Stimulated activated CD4-positive, alpha-beta T cell treated with anti-CD3 and anti-CD28 coated beads, Interleukin-1b, Interleukin-23, amount 100 ng/mL, for 1 hour (primary cell): ENCODE measurements at regions not wholly inside any gene's neighbourhood (a gene's known extent, or its start where the extent isn't known, plus 50 kb on each side); places are given as distances from the start of the nearest gene placed in this dataset.

Experiments
- DNase-seq, 2 donors: peaks; one replicate each; pipeline ENCODE4 v3.0.0-alpha.2; 2020; ENCODE audit warnings: low read depth in 2 of 2

- no peak for DNase-seq
These were observed 289.8 kb upstream of the RTL1 start for GRCh38 chr14:101193106-101193844.

DNA sequence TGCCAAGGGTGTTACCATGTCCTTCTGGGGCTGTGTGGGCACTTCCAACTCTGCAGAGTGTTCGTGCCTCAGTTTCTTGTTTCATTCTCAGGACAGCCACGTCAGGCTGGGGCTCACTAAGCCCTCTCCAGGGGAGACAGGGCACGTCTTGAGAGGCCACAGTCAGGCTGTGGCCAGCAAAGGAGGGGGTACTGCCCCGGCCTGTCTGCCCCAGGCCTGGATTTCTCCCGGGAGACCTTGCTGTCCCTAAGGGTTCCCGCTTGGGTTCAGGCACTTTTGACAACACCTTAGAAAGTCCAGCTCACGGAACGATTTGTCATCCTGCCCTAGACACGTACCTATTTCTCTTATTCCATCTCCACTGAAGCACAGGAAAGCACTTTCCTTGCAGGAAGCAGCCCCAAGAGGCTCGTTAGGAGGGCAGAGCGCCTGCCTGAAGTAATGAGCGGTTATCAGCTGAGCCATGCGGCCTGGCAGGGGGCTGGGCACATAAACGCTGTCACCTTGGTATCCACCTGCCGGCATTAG, 290.4 kb upstream of the RTL1 start:
- DNase-seq: no peak

DNA sequence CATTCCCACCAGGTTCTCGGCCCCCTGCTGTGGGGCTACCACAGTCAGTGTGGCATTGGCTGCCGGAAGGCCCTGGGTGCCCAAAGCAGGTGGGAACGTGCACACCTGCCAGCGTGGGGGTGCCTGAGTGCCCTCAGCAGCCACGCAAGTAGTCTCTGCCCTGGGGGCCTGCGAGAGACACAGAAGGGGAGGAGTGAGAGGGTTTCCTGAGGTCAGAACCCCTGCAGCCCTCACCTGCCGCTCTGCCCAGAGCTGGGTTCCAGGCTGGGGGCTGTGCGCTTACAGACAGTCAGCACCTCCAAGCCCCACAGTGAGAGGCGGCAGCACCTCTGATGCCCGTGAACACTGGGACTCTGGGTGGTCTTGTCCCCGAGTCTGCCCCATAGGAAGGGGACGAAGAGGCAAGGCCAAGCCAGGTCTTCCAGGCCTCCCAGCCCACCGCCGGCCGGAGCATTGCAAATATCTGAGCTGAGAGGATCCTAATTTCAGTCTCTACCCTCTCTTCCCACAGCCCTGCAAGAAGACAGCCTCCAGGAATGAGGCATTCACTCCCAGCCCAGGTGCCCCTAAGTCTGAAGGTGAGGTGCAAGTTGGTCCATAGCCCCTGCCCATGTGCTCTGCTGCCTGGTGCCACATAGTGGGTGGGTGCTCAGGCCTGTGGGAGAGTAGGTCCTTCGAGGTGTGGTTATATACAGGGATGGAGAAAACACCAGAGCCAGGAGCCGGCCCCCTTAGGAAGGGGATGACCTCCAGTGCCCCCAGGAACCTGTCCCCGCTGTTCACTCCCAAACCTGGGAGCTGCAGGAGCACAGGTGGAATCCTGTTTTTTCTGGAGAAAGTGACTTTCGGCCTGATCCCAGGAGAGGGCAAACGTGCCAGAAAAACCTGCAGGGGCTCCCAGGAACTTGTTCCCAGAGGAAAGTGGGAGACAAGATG, 291.1 kb upstream of the RTL1 start:
- DNase-seq: no peak

DNA sequence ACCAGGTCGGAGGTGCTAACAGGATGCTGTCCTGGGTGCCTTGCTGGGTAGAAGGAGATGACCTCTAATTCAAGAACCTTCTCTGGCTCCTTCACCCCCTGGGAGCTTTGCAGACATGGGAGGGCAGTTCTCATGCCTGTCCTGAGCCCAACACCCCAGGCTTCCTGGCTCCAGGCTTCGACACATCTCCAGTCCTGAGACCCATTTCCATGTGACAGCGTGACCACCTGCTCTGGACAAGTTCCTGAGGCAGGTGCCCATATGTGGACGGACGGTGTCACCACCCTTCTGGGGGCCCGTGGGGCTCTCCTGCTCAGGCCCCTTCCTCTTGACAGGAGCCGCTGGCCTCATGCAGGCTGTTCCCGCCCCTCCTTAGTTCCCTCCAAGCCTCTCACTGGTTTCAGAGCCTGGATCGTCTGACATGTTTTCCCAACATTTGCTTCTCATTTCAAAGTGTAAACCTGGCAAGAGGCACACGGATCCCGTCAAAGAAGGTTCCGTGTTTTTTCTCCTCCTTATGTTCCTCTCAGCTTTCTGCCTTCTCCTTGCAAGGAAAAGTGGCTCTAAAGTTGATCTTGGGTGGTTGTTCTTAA, 291.9 kb upstream of the RTL1 start:
- DNase-seq: no peak

DNA sequence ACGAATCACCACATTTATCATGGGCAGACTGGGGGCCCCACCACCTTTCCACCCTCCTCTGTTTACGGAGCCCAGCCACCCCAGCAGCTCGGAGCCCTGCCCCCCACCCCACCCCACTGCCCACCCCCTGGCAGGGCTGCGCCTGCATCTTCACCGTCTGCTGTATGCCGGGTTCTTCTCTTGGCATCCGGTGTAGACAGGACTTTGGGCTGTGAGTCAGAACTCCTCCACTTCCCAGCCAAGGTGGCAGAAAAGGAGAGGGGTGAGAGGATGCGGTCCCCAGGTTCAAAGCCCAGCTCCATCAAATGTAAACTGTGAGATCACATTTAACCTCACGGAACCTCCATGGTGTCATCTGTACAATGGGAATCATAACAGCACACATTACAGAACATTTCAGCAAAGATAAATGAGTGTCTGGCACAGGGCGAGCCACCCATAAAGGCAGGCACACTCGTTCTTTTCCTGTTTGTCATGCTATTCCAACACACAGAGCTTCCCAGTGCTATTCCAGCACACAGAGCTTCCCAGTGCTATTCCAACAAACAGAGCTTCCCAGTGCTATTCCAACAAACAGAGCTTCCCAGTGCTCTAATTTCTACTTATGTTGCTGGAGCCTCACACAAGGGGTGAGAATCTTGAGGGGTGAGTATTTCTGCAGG, 292.7 kb upstream of the RTL1 start:
- DNase-seq: no peak

DNA sequence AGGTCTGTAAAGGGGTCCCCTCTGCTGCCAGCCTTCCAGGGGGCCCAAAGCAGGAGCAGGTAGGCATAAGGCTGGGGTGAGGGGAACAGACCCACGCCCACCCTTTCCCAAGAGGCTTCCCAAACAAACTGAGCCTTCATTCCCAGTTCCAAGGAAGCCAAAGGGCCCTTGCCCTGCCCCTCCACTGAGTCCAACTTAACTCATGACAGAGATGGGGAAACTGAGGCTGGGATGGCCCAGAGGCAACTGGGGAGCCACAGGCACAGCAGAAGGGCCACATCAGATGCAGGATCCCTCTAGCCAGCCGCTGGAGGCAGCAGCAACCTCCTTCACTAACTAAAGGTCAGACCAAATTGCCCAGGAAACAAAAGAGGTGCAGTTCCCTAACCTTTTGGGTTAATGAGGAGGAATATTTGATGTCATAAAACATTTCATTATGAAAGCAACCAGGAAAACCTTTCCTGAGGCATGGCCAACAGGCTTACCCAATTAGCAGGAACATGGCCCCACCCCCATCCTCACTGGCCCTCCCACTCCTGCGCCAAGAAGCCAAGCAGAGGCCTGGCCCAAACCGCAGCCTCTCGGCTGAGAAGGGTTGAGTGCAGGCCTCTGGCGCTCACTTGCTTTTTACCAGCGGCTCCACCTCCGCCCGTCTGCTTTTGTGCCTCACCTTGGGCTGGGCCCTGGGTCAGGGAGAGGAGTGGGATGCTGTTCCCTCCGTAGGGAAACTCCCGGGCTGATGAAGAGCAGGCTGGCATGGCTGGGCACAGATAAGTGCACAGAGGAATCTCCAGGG, 293.5 kb upstream of the RTL1 start:
- DNase-seq: no peak

DNA sequence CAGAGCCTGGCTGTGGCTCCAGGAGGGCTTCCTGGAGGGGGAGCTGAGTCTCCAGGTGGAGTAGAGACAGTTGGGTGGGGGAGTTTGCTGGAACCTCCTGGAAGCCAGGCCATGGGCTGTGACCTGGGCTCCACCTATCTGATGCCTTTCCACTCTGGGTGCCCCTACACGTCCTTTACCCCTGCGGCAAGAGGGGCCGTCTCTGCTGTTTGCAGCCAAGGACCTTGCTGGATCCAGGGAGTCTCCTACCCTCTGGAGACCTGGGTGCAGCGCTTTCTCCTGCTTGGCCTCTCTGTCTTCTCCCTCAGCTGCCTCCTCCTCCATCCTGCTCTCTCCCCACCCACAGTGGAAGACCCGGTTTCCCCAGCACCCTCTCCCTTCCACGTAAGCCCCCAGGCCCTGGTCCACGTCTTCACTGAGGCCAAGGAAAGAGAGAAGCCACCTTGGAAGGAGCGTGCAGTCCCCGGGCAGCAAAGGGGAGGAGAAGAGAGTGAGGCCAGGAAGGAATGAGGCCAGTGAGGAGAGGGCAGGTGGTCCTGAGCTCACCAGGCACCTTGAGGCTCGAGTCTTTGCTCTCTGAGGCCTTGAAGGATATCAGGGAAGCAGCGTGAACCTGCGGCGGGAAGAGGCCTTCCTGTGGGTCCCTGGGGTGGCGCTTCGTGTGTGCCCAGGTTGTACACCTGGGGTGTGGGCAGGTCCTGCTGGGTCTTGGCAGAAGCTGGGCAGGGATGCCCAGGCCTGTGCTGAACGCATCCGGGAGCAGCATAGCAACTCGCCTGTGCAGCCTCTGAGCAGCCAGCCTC, 294.3 kb upstream of the RTL1 start:
- DNase-seq: no peak

DNA sequence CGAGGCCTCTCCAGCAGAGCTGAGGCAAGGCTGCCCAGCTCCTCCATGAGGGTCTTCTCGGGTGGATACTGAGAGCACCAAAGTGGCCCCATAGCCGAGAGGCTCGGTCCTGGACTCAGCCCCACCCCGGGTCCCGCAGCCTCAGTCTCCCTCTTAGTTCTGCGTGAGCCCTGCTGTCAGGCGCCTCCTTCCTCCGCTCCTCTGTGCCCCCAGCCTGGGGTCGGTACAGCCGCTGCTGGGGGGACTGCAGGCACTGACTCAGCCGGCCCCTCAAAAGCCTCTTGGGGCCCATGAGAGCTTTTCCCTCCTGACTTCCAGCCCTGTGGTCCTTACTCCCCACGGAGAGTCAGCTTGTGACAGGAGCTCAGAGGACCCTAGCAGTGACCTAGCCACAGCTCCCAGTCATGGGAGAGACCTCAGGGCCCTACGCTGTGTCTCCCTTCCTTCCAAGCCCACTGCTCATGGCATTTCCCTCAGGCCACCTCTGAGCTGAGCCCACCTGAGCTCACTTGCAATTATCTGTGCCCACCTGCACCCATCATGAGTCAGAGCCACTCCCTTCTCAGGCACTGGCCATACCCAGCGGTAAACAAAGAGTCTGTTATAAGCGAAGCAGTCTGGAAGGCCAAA, 295.0 kb upstream of the RTL1 start:
- DNase-seq: no peak

DNA sequence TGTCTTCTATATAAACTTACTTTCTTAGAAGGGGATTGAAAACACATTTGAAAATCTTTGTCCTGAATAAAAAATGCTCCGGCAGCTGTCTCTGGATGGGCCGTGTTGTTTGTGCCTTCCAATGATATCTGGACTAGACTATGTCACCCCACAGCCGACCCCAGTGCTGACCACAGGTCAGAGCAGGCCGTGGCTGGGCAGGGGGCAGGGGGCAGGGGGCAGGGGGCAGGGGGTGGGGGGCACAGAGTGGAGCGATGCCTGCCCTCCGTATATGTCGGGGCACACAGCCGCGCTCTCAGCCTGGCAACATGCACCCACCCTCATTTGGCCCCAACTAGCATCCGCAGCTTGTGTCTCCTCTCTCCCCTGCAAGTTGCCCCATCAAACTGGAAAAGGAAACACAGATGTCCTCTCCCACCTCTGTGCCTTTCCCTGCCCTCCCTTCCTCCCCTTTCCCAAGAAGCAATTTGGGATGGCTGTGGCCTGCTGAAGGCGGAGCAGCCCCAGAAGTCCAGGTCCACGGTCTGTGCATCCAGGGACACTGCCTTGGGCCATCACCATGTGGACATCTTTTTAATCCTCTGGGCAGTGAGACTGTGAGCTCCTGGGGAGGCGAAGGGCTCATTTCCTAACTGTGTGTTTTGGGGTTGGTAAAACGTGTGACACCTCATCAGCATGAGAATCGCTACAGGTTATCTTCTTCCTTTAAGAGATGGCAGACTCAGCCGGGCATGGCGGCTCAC, 295.7 kb upstream of the RTL1 start:
- no peak for DNase-seq

GRCh38 chr14:101200008-101200649, 296.6 kb upstream of the RTL1 start:
- no peak for DNase-seq

DNA sequence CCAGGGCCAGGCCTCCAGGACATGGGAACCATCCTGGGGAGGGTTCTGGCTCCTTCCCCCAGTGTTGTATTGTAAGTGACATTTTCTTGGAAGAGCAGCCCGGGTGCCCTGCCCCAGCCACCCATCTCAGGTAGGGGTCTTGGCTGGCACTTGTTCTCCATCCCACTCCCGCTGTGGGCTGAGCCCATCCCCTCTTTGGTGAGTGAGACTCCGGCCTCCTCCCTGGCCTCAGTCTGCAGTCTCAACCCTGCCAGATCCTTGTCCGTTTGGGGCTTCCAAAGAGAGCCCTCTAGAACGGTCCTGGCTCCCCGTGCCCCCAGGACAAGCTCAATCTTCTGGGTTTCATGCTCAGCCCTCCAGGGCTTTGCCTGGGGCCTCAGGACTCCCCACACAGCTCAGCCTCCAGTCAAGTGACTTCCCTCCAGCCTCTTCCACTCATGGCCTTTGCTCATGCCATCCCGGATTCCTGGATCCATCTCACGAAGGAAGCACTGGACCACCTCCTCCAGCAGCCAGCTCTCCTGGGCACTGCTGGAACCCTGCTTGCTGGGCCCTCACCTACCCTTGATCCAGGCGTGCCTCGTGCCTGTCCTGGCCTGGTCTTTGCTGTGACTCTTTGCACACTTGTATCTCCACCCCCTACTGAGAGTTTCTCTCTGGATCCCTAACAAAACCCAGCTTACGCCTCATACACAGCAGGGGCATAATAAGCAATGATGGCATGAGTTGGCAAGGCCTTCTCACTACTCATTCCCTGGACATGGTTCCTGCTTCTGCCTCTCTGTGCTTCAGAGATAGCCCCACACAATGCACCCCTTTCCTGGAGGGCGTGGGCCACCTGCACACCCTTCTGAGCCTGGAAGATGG, 297.4 kb upstream of the RTL1 start:
- DNase-seq: no peak

DNA sequence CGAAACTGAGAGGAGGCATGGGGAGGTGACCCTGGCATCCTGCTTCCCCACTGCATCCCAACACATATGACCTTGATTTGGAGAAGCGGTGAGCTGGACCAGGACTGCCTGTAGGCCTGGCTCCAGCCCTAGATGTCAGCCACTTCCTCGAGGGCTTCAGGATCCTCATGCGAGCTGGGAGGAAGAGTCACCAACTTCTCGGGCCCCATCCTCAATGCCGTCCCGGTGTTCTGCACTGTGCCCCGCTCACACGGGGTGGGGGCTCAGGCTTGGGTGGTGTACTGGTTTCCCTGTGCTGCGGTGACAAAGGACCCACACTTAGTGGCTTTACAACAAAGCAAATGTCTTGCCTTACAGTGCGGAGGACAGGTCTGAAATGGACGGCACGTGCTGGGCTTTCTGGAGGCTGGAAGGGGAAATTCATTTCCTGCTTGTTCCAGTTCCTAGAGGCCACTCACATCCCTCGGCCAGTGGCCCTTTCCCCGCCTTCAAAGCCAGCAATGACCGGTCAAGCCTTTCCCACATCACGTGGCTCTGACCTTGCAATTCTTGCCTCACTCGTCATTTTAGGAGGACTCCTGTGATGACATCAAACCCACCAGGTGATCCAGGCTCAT, 298.1 kb upstream of the RTL1 start:
- DNase-seq: no peak

DNA sequence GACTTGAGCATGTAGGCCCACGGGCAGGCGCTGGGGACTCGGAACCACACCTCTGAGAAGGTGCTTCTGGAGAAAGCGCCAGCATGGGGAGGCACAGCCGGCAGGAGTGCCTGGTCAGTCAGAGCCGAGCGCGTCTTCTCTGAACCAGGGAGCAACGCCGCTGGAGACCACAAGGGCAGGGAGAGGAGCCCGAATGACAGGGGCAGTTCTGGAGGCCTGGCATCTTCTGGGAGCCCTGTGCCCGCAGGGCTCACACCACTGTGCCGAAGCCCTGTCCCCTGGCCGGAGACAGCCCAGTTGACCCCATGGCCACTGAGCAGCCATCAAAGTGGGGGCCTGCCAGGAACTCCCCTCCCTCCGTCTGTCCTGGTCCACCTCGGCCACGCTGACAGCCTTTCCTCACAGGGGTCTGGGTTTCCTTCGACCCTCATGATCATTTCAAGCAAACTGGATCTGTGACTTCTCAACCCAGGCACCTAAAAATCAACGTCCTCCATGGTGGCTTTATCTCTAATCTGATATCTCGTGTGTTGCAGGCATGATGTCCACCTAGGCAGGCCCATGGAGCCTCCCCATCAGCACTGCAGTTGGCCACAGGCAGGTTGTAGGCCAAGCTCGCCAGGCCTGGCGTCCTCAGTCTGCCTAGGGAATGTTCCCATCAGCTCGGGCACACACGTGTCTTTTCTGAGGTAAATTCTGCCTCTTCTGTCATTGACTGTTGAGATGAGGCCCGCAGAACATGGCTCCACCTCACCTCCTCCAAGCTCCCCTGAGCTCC, 299.3 kb upstream of the RTL1 start:
- DNase-seq: no peak

- no peak for DNase-seq
These were observed 303.0 kb upstream of the RTL1 start for GRCh38 chr14:101206556-101206955.

DNA sequence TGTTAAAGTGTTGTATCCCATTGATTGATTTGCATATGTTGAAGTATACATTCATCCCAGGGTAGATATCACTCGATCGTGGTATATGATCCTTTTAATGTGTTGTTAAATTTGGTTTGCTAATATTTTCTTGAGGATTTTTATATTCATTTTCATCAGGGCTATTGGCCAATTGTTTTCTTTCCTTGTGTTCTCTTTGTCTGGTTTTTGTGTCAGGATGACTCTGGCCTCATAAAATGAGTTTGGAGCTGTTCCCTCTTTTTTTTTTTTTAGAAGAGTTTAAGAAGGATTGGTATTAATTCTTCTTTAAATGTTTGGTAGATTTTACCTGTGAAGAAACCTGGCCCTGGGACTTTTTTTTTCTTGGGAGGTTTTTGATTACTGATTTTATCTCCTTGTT, 303.5 kb upstream of the RTL1 start:
- DNase-seq: no peak

- no peak for DNase-seq
These were observed 304.4 kb upstream of the RTL1 start for GRCh38 chr14:101207897-101208296.
